Loucy (cell line): ENCODE measurements at regions not wholly inside any gene's neighbourhood (a gene's known extent, or its start where the extent isn't known, plus 50 kb on each side); places are given as distances from the start of the nearest gene placed in this dataset.

Experiments used
- CTCF ChIP-seq: fragments of 200-600 bp; sonication (generic); conservative IDR thresholded peaks from 2 replicates; pipeline ENCODE4 v1.5.1; 2014; ENCODE audit warnings: mild to moderate bottlenecking, antibody characterized with exemption, low read length
- EZH2phosphoT487 ChIP-seq: fragments of 200-600 bp; IDR thresholded peaks from 2 replicates; pipeline ENCODE4 v1.6.1; 2018; ENCODE audit warnings: antibody characterized with exemption, mild to moderate bottlenecking, moderate library complexity, borderline replicate concordance

GRCh38 chr2:176483901-176484568, 214.8 kb downstream of the MTX2 start:
- TF ChIP-seq CTCF = no peak
- no peak for TF ChIP-seq EZH2phosphoT487
